ENCODE measurements at regions not wholly inside any gene's neighbourhood (a gene's known extent, or its start where the extent isn't known, plus 50 kb on each side); places are given as distances from the start of the nearest gene placed in this dataset.

GRCh38 chr7:132733860-132734259 lies 157.6 kb upstream of the PLXNA4 start:
- DNase-seq: no peak

DNA sequence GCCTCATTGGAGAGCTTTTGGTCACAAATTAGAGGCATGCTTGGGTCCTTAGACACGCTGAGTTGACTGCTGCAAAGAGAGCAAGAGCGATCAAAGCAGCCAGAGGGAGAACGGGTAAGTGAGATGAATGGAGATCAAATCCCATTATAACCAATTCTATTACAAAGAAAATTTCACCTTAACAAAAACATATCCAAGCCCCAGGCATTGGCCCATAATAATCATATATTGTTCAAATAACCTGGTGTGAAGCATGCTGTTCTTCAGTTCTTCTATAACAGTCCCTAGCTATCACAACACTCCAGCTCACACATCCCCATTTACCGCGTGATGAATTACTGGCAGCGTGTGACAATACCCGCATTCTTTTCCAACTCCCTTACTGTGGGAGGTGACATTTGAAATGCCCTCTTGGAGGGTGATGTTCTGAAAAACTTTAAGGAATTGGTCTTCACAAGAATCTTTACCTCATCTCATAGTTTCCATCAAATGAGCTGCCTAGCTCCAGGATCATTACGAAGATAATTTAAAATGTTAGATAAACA lies 156.1 kb upstream of the PLXNA4 start:
- no peak for DNase-seq

DNA sequence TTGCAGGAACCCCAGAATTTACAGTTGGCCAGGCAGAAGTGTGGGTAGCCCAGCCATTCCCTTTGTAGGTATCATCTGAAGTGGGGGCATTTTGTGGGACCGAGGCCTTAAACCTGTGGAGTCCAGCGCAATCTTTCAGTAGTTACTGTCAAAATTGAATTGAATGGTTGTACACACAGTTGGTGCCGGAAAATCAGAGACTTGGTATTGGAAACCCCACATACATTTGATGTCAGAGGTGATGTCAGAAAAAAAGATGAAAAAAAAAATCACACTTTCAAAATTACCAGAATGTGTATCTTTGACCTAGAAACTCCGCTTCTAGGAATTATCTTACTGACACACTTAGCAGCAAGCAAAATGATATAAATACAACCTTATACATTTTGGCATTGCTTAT lies 153.8 kb upstream of the PLXNA4 start:
- no peak for DNase-seq

DNA sequence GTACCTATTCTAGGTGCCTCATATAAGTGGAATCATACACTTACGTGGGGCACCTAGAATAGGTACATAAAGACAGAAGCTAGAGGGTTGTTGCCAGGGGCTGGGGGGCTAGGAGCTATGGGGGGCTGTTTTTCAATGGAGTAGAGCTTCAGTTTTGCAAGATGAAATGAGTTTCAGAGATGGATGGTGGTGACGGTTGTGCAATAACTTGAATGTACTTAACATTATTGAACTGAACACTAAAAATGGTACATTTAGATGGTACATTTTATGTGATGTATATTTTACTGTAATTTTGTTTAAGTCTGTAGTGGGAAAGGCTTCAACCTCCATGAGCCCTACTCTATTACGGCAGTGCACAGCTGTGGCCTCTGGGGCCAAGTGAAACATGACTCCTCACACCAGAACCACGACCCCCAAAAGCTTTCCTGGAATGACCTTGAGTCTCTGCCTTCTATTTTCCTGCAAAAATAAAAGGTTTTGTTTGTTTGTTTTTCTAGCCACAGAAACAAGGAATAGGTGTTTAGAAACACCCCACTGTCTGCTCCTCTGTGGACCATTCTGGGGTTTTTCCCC lies 147.3 kb upstream of the PLXNA4 start:
- no peak for DNase-seq

DNA sequence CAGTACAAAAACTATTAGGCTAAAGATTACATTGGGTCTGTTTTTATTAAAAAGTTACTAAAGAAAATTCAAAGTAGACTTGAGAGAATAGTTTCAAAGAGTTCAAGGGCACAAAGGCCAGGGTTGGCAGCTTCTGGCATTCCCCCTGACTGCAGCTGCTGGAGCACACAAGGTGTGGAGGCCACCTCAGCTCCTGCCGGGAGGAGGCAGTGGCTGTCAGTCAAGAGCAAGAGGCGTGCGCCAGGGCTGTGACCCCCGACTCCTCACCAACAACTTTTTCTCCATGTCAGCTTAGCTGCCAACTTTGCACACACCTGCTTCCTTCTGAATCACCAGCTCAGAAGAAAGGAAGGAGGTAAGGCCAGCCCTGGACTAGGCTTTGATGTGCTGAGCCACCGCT lies 144.6 kb upstream of the PLXNA4 start:
- no peak for DNase-seq

- DNase-seq: no peak
Observed at GRCh38 chr7:132713893-132714292, 137.6 kb upstream of the PLXNA4 start.

DNA sequence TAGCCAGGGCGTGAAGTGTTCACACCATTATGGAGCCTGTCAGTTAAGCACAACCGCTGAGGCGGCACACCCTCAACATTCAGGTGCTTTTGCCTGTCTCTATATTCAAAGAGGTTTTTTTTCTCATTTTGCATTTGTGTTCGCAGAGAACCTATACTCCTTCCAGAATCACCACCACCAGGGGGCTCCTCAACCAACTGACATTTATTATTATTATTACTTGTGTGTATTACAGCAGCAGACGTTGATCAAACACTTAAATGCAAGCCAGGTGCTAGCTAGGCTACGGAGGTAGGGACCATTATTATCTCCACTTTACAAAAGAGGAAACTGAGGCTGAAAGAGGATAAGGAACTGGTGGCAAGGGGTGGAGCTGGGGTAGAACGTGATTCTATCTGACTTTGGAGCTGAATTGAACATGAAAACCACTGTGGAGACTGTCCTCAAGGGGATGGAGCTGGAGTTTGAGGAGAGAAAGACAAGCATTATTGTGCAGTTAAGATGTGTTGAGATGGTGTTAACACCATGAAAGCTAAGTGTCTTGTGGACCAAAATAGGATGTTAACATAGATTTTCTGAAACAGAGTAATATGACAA lies 133.8 kb upstream of the PLXNA4 start:
- peak; percentile 40 for DNase-seq

GRCh38 chr7:132708470-132708869 lies 132.2 kb upstream of the PLXNA4 start:
- no peak for DNase-seq

GRCh38 chr7:132705146-132705545 lies 128.9 kb upstream of the PLXNA4 start:
- DNase-seq: no peak

- no peak for DNase-seq
Observed at GRCh38 chr7:132703742-132704141, 127.5 kb upstream of the PLXNA4 start.

DNA sequence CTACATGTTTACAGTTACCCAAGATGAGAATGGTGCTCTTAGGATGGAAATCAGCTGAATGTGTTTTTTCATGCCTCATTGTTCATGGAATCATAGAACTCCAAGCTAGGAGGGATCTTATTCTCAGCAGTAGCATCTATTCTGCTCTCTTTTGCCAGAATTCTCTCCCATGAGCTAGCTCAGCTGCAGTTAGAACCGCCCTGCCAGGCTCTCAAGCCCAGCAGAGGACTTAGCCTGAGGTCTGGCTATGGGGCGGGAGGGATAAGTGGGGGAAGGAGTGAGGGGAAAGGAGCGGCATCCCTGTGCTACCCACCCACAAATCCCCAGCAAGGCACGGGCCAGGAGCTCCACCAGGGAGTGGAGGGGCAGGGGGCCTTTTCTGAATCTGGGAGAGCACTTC lies 120.7 kb upstream of the PLXNA4 start:
- no peak for DNase-seq

GRCh38 chr7:132696332-132696731 lies 120.1 kb upstream of the PLXNA4 start:
- DNase-seq: no peak

DNA sequence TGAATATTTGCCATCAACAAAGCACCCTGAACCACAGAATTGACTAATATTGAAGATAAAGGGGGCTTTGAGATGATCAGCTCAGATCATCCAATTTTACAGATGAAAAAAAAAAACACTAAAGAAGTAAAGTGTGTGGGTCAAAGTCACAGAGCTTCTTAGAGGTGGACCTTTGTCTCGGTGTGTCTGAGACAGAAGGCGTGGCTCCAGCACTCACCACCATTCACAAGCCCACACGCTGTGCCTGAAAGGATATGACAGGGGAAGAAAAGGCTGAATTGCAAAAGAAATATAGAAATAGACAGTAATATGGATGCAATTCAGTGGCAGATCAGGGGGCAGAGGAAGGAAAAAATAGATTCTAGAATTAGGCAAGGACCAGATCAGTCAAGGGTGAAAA lies 114.9 kb upstream of the PLXNA4 start:
- no peak for DNase-seq

- no peak for DNase-seq
Observed at GRCh38 chr7:132690174-132690573, 113.9 kb upstream of the PLXNA4 start.

GRCh38 chr7:132687981-132688383 lies 111.7 kb upstream of the PLXNA4 start:
- DNase-seq: no peak

GRCh38 chr7:132687016-132687415 lies 110.7 kb upstream of the PLXNA4 start:
- DNase-seq: no peak

- DNase-seq: no peak
Observed at GRCh38 chr7:132685277-132685676, 109.0 kb upstream of the PLXNA4 start.

DNA sequence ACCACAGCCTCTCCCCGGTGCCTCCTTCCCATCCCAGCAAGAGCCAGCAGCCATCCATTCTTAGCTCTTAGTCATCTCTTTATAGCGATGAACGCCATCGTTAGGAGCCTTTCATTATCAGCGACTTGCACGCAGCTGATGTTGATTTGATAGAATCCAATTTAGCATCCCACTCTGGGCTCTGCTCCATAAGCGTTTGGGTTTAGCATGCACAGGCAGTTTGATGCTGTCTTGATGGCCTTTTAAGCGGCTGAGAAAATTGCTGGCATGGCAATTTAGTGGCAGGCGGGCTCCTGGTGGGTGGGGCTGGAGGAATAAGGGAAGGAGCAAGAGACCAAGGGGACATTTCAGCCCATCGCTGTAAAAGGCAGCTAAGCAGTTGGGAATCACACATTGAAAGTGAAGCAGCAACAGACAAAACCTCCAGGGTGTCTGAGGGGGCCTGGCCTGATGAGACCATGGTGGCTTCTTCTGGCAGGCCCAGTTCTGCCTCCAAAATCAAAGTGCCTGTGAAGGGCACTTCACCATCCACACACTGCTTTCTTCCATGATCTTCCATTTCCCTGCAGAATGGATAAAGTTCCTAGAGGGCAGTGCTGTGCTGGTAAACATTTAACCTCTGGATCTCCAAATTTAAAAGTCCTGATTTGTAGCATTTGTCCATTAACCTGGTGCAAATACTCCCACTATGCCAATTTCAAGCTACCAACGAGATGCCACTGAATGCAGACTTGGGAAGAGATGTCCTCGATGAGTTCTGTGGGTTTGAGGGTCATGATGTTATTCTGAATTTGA lies 107.8 kb upstream of the PLXNA4 start:
- DNase-seq: no peak

DNA sequence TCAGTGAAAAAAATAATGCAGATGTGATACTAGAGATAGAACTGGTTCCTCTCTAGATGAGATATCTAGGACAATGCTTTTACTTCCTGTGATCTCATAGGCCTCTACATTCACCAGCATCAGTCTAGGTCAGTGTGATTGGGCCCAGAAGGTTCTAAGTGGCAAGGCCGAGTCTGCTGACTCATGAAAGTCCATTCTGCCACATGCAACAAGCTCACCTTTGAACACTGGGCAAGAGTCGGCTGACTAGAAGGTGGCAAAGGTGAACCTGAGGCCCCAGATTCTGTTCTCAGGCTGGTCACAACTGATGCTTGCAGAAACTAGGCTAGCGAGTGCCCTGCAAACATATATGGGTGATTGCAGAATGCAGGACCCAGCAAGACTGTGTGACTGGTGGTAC lies 105.7 kb upstream of the PLXNA4 start:
- DNase-seq: no peak

- no peak for DNase-seq
Observed at GRCh38 chr7:132680590-132680989, 104.3 kb upstream of the PLXNA4 start.

DNA sequence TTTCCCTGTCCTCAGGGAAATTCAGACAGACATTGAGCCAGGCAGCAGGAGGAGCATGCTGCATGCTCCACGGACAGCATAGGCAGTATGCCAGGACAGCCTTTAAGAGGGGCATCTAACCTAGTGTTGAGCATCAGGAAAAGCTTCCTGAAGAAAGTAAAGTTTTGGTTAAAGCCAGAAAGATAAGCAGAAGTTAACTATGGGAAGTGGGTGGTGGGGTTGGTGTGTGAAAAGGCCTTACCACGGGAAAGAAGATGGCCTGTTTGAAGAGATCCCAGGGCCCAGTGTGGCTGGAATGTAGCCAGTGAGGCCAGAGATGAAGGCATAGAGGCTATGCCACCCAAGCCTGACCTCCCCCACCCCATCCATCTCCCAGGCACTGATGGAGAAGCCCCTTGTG lies 102.4 kb upstream of the PLXNA4 start:
- no peak for DNase-seq

GRCh38 chr7:132677918-132678317 lies 101.6 kb upstream of the PLXNA4 start:
- no peak for DNase-seq

DNA sequence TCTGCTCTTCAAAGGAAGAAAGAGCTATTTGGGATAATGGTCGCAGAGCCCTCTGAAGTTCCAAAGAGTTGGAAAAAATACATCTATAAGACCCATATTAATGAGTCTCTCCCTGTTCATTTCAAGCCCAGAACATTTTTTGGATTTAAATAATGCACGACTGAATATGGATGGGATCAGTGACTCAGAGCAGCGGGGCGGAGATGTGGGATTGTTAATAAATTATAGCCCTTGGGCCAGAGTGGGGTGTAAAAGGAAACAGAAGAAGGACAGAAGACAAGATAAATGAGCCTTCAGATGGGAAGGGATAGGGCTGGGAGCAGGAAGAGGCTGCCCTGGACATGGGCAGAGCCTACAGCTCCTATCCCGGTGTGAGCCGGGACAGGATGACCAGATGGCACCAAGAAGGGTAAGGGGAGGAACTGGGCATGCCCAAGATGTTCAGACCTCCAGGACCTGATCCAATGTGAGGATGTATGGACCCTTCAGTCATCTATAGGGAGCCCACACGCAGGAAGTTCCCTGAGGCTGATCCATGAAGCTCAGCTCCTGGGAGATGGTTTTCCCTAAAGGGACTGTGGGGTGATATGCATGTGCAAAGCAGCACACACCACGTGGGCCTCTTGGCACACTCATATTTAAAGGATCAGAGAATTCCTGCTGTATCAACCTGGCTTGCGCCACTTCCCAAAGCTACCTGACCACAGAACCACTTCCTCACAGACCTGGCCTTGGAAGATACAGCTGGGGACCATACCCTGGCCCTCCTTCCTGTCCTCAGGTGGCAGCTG lies 96.1 kb upstream of the PLXNA4 start:
- DNase-seq: no peak
